ENCODE measurements at regions not wholly inside any gene's neighbourhood (a gene's known extent, or its start where the extent isn't known, plus 50 kb on each side); places are given as distances from the start of the nearest gene placed in this dataset.

GRCh38 chr3:163692494-163692893 lies 1385.8 kb downstream of the SI start:
- peak; percentile 11 for DNase-seq (ENCODE audit: low spot score)
- Histone ChIP-seq H3K9me3 (ENCODE audit: low read depth, low read length, poor library complexity, severe bottlenecking) (peaks cover 12% of the 10 kb centered on the region), H3K4me1 (ENCODE audit: insufficient read depth, low read length, poor library complexity, severe bottlenecking) (no peaks in the 10 kb centered on the region), H3K27me3 (replicated peaks; ENCODE audit: insufficient read depth, low read depth, low read length, poor library complexity) (no peaks in the 10 kb centered on the region), H3K4me3 (ENCODE audit: low read depth, low read length, poor library complexity, severe bottlenecking) (no peak overlapping the region), H3K27ac (ENCODE audit: low read depth, low read length, poor library complexity, severe bottlenecking) (no peak overlapping the region), H3K36me3 (ENCODE audit: insufficient read depth, low read length, poor library complexity, severe bottlenecking) (no peaks in the 10 kb centered on the region)
- POLR2A ChIA-PET (ENCODE audit: low non-redundant PET): no interaction called here
- intact Hi-C loops (cut with micrococcal nuclease; ENCODE audit: unreplicated experiment): no loop called here
- CTCF ChIA-PET: no interaction called here
- TF ChIP-seq EZH2 (IDR thresholded peaks at IDR 0.05; ENCODE audit: borderline replicate concordance, low read depth, low read length, poor library complexity, severe bottlenecking) (no peak), CTCF (conservative IDR thresholded peaks at IDR 0.05; ENCODE audit: low read depth, low read length) (no peak)
- no TSS peak for BruUV-seq (replicated peaks)

- Histone ChIP-seq H3K4me3 (ENCODE audit: low read depth, low read length, poor library complexity, severe bottlenecking) (no peak overlapping the region), H3K27me3 (replicated peaks; ENCODE audit: insufficient read depth, low read depth, low read length, poor library complexity) (no peaks in the 10 kb centered on the region)
- BruUV-seq (replicated peaks): no TSS peak
These were observed 1393.6 kb downstream of the SI start for GRCh38 chr3:163684651-163685050.

GRCh38 chr3:163672954-163673353 lies 1405.3 kb downstream of the SI start:
- peak overlapping the region; percentile 23 for H3K27ac ChIP-seq (ENCODE audit: low read depth, low read length, poor library complexity, severe bottlenecking)
- no peaks in the 10 kb centered on the region for H3K27me3 ChIP-seq (replicated peaks; ENCODE audit: insufficient read depth, low read depth, low read length, poor library complexity)
- no peaks in the 10 kb centered on the region for H3K9me3 ChIP-seq (ENCODE audit: low read depth, low read length, poor library complexity, severe bottlenecking)
- no TSS peak for BruUV-seq (replicated peaks)
- POLR2A ChIA-PET (ENCODE audit: low non-redundant PET): interaction anchor here (0.6 kb wide), 1 partner anchor 132 kb away, joined by 4 read pairs; no protein-coding TSS in a partner anchor
- peak; percentile 58 for DNase-seq (ENCODE audit: low spot score)
- TF ChIP-seq CTCF (conservative IDR thresholded peaks at IDR 0.05; ENCODE audit: low read depth, low read length) (no peak), EZH2 (IDR thresholded peaks at IDR 0.05; ENCODE audit: borderline replicate concordance, low read depth, low read length, poor library complexity, severe bottlenecking) (no peak)
- H3K4me1 ChIP-seq (ENCODE audit: insufficient read depth, low read length, poor library complexity, severe bottlenecking): peaks cover 8% of the 10 kb centered on the region
- H3K4me3 ChIP-seq (ENCODE audit: low read depth, low read length, poor library complexity, severe bottlenecking): no peak overlapping the region
- no peaks in the 10 kb centered on the region for H3K36me3 ChIP-seq (ENCODE audit: insufficient read depth, low read length, poor library complexity, severe bottlenecking)
- CTCF ChIA-PET: no interaction called here
- intact Hi-C loops (cut with micrococcal nuclease; ENCODE audit: unreplicated experiment): no loop called here

More at GRCh38 chr3:163684651-163685050, 1393.6 kb downstream of the SI start:
- H3K9me3 ChIP-seq (ENCODE audit: low read depth, low read length, poor library complexity, severe bottlenecking): peaks cover 7% of the 10 kb centered on the region
- H3K27ac ChIP-seq (ENCODE audit: low read depth, low read length, poor library complexity, severe bottlenecking): no peak overlapping the region
- no peaks in the 10 kb centered on the region for H3K4me1 ChIP-seq (ENCODE audit: insufficient read depth, low read length, poor library complexity, severe bottlenecking)
- TF ChIP-seq EZH2 (IDR thresholded peaks at IDR 0.05; ENCODE audit: borderline replicate concordance, low read depth, low read length, poor library complexity, severe bottlenecking) (no peak), CTCF (conservative IDR thresholded peaks at IDR 0.05; ENCODE audit: low read depth, low read length) (no peak)
- H3K36me3 ChIP-seq (ENCODE audit: insufficient read depth, low read length, poor library complexity, severe bottlenecking): no peaks in the 10 kb centered on the region
- POLR2A ChIA-PET (ENCODE audit: low non-redundant PET): no interaction called here
- no peak for DNase-seq (ENCODE audit: low spot score)
- intact Hi-C loops (cut with micrococcal nuclease; ENCODE audit: unreplicated experiment): no loop called here
- CTCF ChIA-PET: no interaction called here

All from A673 (cell line).